Transverse colon (tissue), 4 donors: ENCODE measurements at regions not wholly inside any gene's neighbourhood (a gene's known extent, or its start where the extent isn't known, plus 50 kb on each side); places are given as distances from the start of the nearest gene placed in this dataset.

ENCODE experiments used
- DNase-seq: peaks from one replicate; pipeline ENCODE4 v3.0.0-alpha.2; 2019
- H3K27ac ChIP-seq, 4 donors: fragments of 200-600 bp; sonication (generic); 2 replicates each; pipeline ENCODE4 v1.5.1; 2016 to 2018; ENCODE audit warnings: inconsistent platforms in 4 of 4
- H3K27me3 ChIP-seq: fragments of 200-600 bp; sonication (generic); 2 replicates; pipeline ENCODE4 v1.5.1; 2017; ENCODE audit warnings: inconsistent platforms
- H3K36me3 ChIP-seq, 4 donors: fragments of 200-600 bp; sonication (generic); 2 replicates each; pipeline ENCODE4 v1.5.1; 2017 to 2019; ENCODE audit warnings: inconsistent platforms in 4 of 4
- H3K4me1 ChIP-seq, 4 donors: fragments of 200-600 bp; sonication (generic); 2 replicates each; pipeline ENCODE4 v1.5.1; 2017 to 2020; ENCODE audit warnings: inconsistent platforms in 4 of 4
- H3K4me3 ChIP-seq, 4 donors: fragments of 200-600 bp; sonication (generic); 1 replicate in 1 of 4; 2 replicates in 3 of 4; pipeline versions ENCODE4 v1.5.1 to v1.6.1; 2017 to 2019; ENCODE audit warnings: inconsistent platforms in 4 of 4
- H3K9me3 ChIP-seq, 2 donors: fragments of 200-600 bp; sonication (generic); 2 replicates each; pipeline ENCODE4 v1.5.1; 2017 to 2019; ENCODE audit warnings: inconsistent platforms in 2 of 2
- EP300 ChIP-seq: sonication (generic); formaldehyde crosslinking; IDR thresholded peaks from one replicate; pipeline ENCODE4 v1.6.1; 2017; ENCODE audit warnings: antibody characterized with exemption, low read depth
- POLR2A ChIP-seq: fragments of 450-650 bp; IDR thresholded peaks from one replicate; pipeline ENCODE4 v1.6.1; 2016; ENCODE audit warnings: antibody characterized with exemption, mild to moderate bottlenecking, moderate library complexity
- POLR2AphosphoS5 ChIP-seq, 3 donors: sonication (generic); formaldehyde crosslinking; IDR thresholded peaks; one replicate each; pipeline ENCODE4 v1.6.1; 2016; ENCODE audit warnings: antibody characterized with exemption in 3 of 3
- WGBS, 2 donors: methylation state at CpG; one replicate each; pipeline ENCODE4 v1.1.5; 2018; ENCODE audit warnings: low coverage in 1 of 2; 5-methylcytosine and 5-hydroxymethylcytosine counted together
- in situ Hi-C, 4 donors: fragments of 200-750 bp; cut with MboI; loops; one replicate each; pipeline versions ENCODE4 v1.15.0 to v1.15.1; 2017; ENCODE audit warnings: low sequenced_read_pairs in 3 of 4, low pct_ligation_motif_present in 1 of 4, low pct_unique_long_range_greater_than_20kb in 1 of 4
- intact Hi-C: fragments of 100-400 bp; cut with DNase I; formaldehyde crosslinking; loops from one replicate; pipeline ENCODE4 v1.15.1; 2023; ENCODE audit warnings: low total_unique reads
- TF ChIP-seq, protein P1 (sequence below), 5 experiments: fragments of 200-600 bp in 3 of 5; fragments of 450-650 bp in 2 of 5; sonication (generic) in 3 of 5; IDR thresholded peaks; 1 replicate in 2 of 5; 2 replicates in 3 of 5; pipeline ENCODE4 v1.5.1; 2016 to 2017; ENCODE audit warnings: antibody characterized with exemption in 5 of 5, inconsistent platforms in 3 of 5, mild to moderate bottlenecking in 2 of 5, moderate library complexity in 1 of 5

DNA sequence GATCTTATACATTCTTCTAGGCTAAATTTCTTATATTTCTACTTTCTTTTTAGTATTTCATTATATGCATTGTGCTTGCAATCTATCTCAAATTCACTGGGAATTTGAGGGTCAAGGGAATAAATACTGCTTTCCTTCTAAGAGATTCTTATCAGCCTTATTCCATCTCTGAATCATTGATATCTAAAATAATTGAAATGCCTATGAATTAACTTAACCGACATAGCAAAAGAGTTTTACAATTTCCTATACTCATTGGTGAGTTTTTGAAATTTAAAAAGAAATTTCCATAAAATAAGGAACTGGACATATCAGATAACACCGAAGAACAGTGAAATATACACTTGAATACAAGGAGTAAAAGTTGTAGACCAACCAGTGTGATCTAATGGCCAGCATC is 373.7 kb downstream of the NAF1 start:
- no peak for DNase-seq
- Histone ChIP-seq H3K36me3 (no peaks in the 10 kb centered on the region), H3K9me3 (no peaks in the 10 kb centered on the region), H3K4me1 (no peaks in the 10 kb centered on the region), H3K27me3 (no peaks in the 10 kb centered on the region), H3K27ac (no peak overlapping the region), H3K4me3 (no peak overlapping the region)
- TF ChIP-seq, protein P1, sequence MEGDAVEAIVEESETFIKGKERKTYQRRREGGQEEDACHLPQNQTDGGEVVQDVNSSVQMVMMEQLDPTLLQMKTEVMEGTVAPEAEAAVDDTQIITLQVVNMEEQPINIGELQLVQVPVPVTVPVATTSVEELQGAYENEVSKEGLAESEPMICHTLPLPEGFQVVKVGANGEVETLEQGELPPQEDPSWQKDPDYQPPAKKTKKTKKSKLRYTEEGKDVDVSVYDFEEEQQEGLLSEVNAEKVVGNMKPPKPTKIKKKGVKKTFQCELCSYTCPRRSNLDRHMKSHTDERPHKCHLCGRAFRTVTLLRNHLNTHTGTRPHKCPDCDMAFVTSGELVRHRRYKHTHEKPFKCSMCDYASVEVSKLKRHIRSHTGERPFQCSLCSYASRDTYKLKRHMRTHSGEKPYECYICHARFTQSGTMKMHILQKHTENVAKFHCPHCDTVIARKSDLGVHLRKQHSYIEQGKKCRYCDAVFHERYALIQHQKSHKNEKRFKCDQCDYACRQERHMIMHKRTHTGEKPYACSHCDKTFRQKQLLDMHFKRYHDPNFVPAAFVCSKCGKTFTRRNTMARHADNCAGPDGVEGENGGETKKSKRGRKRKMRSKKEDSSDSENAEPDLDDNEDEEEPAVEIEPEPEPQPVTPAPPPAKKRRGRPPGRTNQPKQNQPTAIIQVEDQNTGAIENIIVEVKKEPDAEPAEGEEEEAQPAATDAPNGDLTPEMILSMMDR (IDR thresholded peaks at IDR 0.05): no peak
- TF ChIP-seq POLR2AphosphoS5 (IDR thresholded peaks at IDR 0.05): no peak
- no peak for TF ChIP-seq POLR2A
- no peak for TF ChIP-seq EP300
- intact Hi-C loops (no loop called here), in situ Hi-C loops (no loop called here)
- WGBS, 2 donors: 91% methylated on average over 2 of the region's 2 CpGs

DNA sequence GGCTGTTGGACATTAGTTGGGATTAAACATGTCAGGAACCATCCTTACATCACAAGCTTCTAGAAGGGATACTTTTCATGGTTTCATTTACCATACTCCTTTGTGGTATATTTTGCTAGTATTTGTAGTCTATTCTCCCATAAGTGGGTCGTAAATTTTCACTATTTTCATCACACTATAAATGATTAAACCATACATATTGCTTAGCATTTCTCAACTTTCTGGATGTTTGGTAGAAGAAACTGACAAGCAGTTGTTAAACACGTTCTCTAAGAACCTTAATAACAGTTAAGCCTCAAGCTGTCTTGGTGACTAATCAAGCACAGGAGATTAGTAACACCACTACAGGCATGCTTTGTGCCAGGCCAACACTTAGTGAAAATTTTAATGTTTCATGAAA is 375.5 kb downstream of the NAF1 start:
- Histone ChIP-seq H3K9me3 (no peaks in the 10 kb centered on the region), H3K36me3 (no peaks in the 10 kb centered on the region), H3K4me3 (no peak overlapping the region), H3K4me1 (no peaks in the 10 kb centered on the region), H3K27me3 (no peaks in the 10 kb centered on the region), H3K27ac (no peak overlapping the region)
- intact Hi-C loops (no loop called here), in situ Hi-C loops (no loop called here)
- WGBS, 2 donors: 62 to 68% methylated on average over 2 of the region's 2 CpGs
- DNase-seq: no peak
- TF ChIP-seq, protein P1 (IDR thresholded peaks at IDR 0.05): no peak
- TF ChIP-seq POLR2A (no peak), POLR2AphosphoS5 (IDR thresholded peaks at IDR 0.05) (no peak), EP300 (no peak)

DNA sequence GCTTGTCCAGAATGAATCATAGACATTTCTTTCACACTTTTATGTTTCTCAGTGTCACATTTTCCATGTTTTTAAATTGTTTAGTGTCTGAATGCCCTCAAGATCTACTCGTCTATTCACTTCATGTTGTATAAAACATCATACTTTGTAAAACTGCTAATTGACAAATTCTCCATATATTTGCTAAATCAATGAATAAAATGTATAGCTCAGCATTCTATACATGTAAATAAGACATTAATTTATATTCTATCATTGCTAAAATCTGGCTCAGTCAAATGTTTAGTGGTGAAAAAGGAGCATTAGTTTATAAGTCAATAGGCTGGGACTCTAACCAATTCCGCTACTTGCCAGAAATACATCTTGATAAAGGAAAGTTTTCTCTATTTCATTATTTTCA is 379.6 kb downstream of the NAF1 start:
- Histone ChIP-seq H3K9me3 (no peaks in the 10 kb centered on the region), H3K36me3 (no peaks in the 10 kb centered on the region), H3K27ac (no peak overlapping the region), H3K4me3 (no peak overlapping the region), H3K4me1 (no peaks in the 10 kb centered on the region), H3K27me3 (no peaks in the 10 kb centered on the region)
- intact Hi-C loops (no loop called here), in situ Hi-C loops (no loop called here)
- DNase-seq: no peak
- 78 to 87% methylated on average over 2 of the region's 2 CpGs for WGBS, 2 donors
- TF ChIP-seq EP300 (no peak), POLR2AphosphoS5 (IDR thresholded peaks at IDR 0.05) (no peak), POLR2A (no peak)
- TF ChIP-seq, protein P1 (IDR thresholded peaks at IDR 0.05): no peak

GRCh38 chr4:162782778-162783525 is 383.7 kb downstream of the NAF1 start:
- 57 to 60% methylated on average over 7 of the region's 7 CpGs for WGBS, 2 donors
- Histone ChIP-seq H3K4me1 (no peaks in the 10 kb centered on the region), H3K9me3 (no peaks in the 10 kb centered on the region), H3K27me3 (no peaks in the 10 kb centered on the region), H3K36me3 (no peaks in the 10 kb centered on the region), H3K4me3 (no peak overlapping the region), H3K27ac (no peak overlapping the region)
- intact Hi-C loops (no loop called here), in situ Hi-C loops (no loop called here)
- DNase-seq: no peak
- no peak for TF ChIP-seq POLR2AphosphoS5 (IDR thresholded peaks at IDR 0.05)
- TF ChIP-seq EP300: no peak
- TF ChIP-seq, protein P1 (IDR thresholded peaks at IDR 0.05): no peak
- TF ChIP-seq POLR2A: no peak
